Activated T-helper 1 cell treated with anti-CD3 and anti-CD28 coated beads, Interleukin-2, amount 50 U/mL, for 16 hours (primary cell): ENCODE measurements at regions not wholly inside any gene's neighbourhood (a gene's known extent, or its start where the extent isn't known, plus 50 kb on each side); places are given as distances from the start of the nearest gene placed in this dataset.
"Not testable (repeated sequence)": the region's sequence is repeated elsewhere in the genome, so short reads cannot be mapped to it uniquely, and the experiment has no call there.

Source experiments
- DNase-seq, 2 donors: peaks; one replicate each; pipeline ENCODE4 v3.0.0-alpha.2; 2020; ENCODE audit warnings: low read depth in 1 of 2, low spot score in 1 of 2

DNA sequence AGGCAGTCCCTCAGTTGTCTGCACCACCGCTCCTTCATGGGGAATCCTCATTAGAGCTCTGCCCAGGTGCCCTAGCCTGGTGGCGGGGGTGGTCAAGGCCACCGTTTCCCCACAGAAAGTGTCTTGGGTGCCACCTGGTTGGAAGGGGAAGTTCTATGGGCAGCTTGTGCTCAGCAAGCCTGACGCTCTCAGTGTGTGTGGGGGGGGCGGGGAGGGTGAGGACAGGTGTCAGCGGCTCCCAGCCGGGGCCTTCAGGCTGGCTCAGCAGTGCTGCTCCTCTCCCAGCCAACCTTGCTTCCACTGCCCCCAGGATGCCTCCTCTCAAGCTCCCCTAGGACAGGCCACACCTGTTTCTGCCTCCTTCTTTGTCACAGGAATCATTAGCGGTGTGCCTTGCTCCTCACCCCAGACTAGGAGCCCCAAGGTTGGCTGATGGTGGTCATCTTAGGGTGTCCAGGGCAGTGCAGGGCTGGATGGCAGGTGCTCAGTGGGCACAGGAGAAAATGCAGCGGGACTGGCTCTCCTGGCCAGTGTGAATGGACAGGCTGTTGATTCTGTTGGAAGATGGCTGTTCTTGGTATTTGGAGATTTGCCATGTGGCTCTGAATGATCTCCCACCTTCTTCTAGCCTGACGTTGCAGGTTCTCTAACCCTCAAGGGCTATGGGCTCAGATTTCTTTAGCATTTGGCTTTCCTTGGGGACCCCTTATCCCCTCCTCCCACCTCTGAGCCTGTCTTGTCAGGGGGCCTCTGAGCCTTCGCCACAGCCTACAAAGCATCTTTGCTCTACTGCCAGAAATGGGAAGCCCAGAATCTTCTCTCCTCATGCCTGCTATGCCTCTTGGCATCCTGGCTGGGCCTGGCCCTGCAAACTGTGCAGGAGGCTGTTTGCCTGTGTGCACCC, 185.8 kb upstream of the HS6ST1 start:
- no peak for DNase-seq

DNA sequence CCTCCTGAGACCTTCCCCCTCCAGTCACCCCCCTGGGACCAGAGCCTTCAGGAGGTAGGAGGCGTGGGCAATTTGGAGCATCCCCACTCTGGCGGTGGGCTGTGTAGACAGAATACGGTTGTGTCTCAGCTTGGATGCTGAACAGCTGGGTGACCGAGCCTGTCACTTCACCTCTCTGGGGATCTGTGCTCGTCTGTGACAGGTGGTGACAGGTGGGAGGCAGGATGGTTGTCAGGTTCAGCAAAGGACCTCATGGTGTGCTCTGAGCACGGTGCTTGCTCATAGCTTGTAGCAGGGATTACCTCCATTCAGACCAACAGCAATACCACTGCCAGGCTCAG, 186.5 kb upstream of the HS6ST1 start:
- no peak for DNase-seq

DNA sequence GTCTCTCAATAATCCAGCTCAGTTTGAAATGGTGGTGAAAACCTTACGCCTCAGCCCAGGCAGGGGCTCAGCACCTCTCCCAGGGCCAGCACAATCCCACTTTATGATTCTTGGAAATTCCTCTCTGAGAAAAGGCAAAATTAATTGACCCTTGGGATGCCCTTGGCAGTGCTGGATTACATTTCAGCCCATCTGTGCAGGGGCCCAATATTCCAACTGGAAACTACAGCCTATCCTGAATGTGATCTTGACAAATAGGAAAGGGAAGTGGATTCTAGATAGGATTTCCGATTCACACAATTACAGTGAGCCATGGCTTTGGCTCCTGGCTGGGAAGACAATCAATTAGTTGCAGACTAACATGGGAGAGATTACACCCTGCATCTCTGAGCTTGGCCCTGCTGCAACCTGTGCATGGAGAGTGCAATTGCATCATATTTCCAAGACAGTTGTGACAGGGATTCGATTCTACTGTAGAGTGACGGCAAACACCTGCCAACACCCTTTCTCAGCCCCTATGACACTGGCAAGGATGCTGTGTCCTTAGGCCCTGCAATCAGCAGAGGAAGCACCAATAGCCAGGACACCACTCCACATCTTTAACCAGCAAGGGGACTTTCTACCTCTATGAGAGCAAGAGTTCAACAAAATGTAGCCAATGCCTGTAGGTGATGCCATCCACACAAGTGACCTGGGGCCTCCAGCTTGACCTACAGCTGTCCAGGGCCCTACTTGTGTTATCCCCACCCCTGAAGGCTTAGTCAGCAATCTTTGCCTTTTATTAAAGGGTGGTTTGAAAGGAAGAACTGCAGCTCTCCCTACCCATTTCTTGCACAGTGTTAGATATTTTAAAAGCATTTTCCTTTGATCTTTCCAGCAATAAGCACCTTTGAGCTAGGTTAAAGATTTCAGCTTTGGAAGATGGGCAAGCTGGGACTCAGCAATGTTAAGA, 187.2 kb upstream of the HS6ST1 start:
- no peak for DNase-seq

GRCh38 chr2:128506534-128506933, 187.9 kb upstream of the HS6ST1 start:
- DNase-seq = no peak

GRCh38 chr2:128510701-128511397, 192.2 kb upstream of the HS6ST1 start:
- DNase-seq = no peak

- no peak for DNase-seq
Measured at GRCh38 chr2:128511731-128512378, 193.2 kb upstream of the HS6ST1 start.

DNA sequence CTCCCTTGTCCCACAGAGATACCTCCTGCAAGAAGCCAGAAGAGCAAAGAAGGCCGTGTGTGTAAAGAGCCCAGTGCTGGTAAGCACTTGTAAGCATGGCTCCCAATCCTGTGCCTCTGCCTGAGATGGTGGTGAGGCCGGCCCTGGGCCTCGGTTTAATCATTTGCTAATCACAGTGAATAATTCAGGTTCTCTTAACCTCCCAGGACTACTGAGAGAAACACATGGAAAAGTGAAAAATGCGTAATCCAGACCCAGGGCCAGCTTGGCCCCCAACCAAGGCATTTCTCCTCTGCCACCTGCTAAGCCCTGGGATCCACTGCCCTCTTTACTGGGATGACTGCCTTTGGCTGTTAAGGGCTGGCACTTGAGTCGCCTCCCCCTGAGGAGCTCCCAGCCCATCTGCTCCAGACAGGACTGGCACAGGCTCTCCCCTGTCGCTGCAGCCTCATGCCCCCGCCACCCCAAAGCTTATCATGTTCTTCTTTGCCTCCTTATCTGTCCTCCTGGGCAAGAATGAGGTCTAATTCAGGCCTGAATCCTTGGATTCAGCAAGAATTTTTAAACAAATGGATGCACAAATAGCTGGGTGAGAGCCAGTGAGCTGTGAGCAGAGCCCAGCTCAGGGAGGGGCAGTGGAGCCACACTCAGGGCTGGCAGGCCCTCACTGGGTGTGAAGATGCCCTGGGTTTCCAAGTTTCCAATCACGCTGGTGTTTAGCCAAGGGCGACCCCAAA, 193.9 kb upstream of the HS6ST1 start:
- no peak for DNase-seq

DNA sequence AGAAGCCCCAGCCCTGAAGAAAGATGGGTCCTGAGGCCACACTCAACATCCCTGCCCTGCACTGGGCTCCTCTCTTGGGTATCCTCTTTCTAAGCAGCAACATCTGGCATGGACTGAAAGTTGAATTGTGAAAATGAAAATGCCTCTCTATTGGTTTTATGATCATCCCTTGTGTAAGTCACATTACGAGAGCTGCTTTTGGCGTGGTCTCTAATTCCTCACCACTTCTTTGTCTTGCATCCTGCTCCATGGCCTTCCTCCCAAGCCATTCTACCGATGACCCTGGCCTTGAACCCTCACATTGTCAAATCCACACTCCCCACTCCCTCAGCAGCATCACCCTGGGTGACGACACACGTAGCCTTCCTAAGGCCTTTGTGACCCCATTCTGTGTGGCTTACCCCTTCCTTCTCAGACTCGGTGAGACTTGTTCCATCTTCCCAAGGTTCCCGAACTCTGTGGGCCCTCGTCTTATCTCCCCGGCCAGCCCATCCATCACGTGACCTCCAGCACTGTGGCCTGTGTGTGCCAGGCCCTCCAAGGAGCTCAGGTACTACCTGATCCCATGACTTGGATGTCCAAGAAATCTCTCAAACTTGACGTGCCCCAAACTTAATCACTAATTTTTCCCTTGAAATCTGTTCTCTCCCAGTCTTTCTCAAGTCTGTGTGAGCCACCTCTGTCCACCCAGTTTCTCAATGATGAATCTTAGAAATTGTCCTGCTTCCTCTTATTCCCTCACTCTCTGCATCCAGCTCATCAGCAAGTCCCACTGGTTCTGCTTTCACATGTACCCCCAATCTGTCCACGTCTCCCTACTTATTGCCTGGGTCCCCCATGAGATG, 194.7 kb upstream of the HS6ST1 start:
- DNase-seq = no peak

DNA sequence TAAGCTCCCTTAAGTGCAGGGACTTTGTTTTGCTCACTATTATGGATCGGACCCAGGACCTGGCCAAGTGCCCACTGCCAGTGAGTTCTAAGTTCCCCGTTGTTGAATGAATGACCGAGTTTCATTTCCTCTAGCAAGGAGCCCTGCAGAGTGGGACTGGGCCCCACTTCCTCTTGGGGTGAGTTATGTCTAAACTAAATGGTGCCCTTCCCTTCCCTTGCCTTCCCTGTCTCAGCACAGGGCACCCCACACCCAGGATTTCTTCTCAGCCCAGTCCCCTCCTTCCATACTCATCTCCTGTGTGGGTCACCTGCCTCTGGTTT, 195.3 kb upstream of the HS6ST1 start:
- DNase-seq = no peak

- no peak for DNase-seq
Measured at GRCh38 chr2:128514555-128514955, 195.9 kb upstream of the HS6ST1 start.

DNA sequence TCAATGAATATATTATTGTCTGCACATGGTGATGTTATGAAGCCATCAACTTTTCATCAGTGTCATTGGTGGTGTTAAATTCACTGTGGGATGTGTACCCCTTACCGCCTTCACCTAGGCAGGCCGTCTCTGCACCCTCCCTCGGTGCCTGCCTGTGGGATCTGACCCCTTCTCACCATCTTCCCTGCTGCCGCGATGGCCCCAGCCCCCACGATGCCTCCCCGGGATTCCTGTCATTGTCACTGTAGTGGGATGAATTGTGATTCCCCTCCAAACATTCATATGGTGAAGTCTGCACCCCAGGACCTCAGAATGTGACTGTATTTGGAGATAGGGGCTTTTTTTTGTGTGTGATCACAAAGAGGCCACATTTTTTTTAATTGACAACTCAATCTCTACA, 198.3 kb upstream of the HS6ST1 start:
- no peak for DNase-seq

GRCh38 chr2:128519028-128519427, 200.4 kb upstream of the HS6ST1 start:
- DNase-seq = not testable (repeated sequence)

DNA sequence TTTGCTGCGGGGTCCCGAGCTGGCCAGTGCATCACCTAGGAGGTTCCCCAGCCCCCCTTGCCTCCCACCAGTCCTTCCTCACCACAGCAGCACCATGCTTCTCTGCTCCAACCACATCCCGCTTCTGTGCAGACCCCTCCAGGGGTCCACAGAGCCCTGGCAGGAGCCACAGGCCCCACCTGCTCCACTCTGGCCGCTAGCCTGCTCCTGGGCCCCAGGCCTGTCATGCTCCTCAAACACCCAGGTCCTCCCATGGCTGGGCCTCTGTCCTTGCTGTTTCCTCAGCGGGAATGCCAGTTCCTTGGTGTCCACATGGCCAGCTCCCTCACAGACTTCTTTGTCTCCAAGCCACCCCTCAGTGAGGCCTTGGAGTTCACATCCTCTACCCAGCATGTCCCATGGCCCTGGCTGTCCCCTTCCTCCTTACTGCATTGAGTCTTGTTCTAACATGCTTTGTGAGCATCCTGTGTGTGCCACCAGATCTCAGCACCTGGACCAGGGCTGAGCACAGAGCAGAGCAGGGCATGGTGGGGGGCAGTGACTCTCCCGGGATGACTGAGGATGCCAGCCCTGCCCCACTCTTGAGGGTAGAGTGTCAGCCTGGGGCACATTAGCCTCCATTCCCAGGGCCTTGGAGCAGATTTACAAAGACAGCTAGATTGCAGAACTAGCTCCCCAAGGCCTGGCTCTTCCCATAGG, 201.0 kb upstream of the HS6ST1 start:
- no peak for DNase-seq

- no peak for DNase-seq
Measured at GRCh38 chr2:128520340-128520739, 201.7 kb upstream of the HS6ST1 start.

- no peak for DNase-seq
Measured at GRCh38 chr2:128520791-128521190, 202.1 kb upstream of the HS6ST1 start.

GRCh38 chr2:128521482-128521881, 202.8 kb upstream of the HS6ST1 start:
- no peak for DNase-seq

DNA sequence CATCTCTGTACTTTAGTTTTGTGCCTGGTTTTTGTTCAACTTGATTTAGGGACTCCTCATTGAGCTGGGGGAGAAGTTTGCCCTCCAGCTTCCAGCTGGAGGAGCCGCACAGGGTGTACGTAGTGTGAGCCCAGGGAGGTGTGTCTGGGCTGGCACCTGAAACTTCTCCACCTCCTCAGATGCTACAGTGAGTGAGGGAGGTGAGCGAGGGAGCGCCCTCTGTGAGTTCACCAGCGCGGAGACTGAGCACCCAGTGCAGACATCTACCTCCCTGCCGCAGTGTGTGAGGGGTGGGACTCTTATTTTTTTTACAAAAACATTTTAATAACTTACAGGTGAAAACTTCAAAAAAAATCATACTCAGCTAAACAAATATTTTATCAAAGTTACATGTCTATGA, 204.2 kb upstream of the HS6ST1 start:
- DNase-seq = no peak

DNA sequence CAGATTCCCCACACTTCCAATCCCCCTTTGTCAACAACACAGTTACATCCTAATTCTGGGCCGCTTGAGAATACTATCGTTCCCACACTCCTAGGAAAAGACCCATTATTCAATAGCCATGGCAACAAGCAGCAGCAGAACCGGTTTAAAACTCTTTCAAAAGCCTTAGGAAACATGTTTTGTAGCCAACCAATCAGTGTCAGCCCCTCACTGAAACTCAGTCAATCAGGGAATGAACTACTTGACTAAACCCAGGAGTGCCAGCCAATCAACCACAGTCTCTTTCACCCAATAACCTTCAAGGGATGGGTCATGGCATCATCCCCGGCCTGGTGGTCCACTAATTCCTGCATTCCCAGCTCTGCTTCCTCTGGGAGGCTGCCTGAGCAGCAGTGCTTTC, 204.8 kb upstream of the HS6ST1 start:
- DNase-seq = no peak

DNA sequence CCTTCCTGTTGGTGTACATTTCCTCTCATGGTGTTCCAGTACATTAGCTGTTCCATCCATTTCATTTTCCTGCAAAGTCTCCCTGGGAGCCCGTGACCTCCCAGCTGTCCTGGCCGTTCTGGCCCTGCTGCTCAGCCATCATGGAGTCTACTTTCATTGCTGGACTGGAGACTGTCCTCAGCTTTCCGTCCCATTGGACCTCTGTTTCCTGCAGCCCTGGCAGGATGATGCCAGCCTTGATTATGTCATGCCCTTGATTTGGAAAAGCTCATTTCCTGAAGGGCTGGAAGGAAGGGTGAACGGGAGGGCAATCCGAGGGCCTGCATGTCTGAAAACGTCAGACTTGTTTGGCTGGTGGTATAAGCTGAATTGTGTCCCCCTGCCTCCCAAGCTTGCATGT, 205.5 kb upstream of the HS6ST1 start:
- DNase-seq = no peak
